ENCODE measurements at regions not wholly inside any gene's neighbourhood (a gene's known extent, or its start where the extent isn't known, plus 50 kb on each side); places are given as distances from the start of the nearest gene placed in this dataset.

DNA sequence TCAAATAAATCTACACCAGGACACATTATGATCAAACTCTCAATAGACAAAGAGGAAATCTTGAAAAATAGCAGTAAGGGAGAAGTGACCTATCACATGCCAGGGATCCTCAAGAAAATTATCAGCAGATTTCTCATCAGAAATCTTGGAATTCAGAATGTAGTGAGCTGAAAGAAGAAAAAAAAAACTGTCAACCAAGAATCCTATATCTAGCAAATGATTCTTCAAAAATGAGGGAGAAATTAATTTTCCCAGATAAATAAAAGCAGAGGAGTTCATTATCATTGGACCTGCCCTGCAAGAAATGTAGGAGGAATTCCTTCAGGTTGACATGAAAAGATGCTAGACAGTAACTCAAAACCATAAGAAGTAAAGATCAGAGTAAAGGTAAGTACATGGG lies 363.6 kb downstream of the TFAP2A start:
- no peak for ATAC-seq

DNA sequence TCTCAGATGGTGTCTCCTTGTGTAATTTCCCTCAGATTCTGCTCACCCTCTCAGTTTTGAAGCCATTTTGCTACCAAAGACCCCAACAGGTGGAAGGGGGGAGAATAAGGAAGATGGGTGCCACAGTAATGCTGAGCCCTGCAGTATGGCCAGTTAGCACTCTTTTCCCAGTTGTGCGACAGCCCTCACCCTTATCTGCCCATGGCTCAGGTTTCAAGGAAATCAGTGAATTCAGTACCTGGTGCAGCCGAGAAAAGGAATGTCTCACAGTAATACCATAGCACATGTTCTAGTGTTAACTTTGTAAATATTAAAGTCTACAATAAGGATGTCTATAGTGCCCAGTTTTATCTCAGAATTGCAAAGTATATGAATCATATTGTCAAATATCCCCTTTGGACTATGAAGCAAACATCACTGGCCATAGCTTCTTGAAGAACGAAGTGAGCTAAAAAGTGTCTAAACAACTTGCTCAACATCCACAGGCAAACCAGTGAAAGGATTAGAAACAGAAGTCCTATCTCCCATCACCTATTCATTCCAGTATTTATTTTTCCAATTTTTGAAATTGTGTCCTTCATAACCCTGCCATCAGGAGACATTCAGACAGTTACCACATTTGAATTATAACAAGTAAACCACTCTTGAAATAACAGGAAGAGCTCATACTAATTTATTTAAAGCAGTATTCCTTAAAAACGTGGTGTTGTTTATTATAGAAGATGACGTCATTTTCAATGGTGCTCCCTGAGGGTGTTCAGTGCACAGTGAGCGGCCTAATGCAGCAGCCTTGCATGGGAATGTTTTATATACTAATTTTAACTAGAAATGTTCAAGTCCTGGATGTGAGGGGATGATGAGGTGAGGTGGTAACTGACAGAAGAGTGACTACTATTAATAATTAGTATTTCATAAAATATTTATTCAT lies 366.2 kb downstream of the TFAP2A start:
- no peak for ATAC-seq
- H3K27me3 Mint-ChIP-seq (ENCODE audit: low read depth in 2 of 2): no peaks in the 10 kb centered on the region
- H3K9me3 Mint-ChIP-seq: peaks cover 13 to 17% of the 10 kb centered on the region in 2 donors

More for the DNA sequence above, 363.6 kb downstream of the TFAP2A start:
- H3K27me3 Mint-ChIP-seq (ENCODE audit: low read depth in 2 of 2): no peaks in the 10 kb centered on the region
- Histone ChIP-seq H3K4me1 (ENCODE audit: control insufficient read depth, insufficient read depth, low read length) (no peaks in the 10 kb centered on the region), H3K27ac (ENCODE audit: low read length) (no peak overlapping the region), H3K27me3 (ENCODE audit: control insufficient read depth, insufficient read depth, low read length) (no peaks in the 10 kb centered on the region), H3K36me3 (ENCODE audit: control insufficient read depth, insufficient read depth, low read length) (no peaks in the 10 kb centered on the region), H3K4me3 (ENCODE audit: low read length) (no peak overlapping the region), H3K9me3 (ENCODE audit: control insufficient read depth, insufficient read depth, low read length) (no peaks in the 10 kb centered on the region)
- peaks cover 7% of the 10 kb centered on the region for H3K36me3 Mint-ChIP-seq
- intact Hi-C loops (cut with micrococcal nuclease): no loop called here
- no peaks in the 10 kb centered on the region for H3K4me1 Mint-ChIP-seq
- H3K4me3 Mint-ChIP-seq: no peak overlapping the region
- TF ChIP-seq, protein P1, sequence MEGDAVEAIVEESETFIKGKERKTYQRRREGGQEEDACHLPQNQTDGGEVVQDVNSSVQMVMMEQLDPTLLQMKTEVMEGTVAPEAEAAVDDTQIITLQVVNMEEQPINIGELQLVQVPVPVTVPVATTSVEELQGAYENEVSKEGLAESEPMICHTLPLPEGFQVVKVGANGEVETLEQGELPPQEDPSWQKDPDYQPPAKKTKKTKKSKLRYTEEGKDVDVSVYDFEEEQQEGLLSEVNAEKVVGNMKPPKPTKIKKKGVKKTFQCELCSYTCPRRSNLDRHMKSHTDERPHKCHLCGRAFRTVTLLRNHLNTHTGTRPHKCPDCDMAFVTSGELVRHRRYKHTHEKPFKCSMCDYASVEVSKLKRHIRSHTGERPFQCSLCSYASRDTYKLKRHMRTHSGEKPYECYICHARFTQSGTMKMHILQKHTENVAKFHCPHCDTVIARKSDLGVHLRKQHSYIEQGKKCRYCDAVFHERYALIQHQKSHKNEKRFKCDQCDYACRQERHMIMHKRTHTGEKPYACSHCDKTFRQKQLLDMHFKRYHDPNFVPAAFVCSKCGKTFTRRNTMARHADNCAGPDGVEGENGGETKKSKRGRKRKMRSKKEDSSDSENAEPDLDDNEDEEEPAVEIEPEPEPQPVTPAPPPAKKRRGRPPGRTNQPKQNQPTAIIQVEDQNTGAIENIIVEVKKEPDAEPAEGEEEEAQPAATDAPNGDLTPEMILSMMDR (IDR thresholded peaks at IDR 0.05): no peak
- H3K9me3 Mint-ChIP-seq: peaks cover 15 to 16% of the 10 kb centered on the region in 2 donors
- DNase-seq: no peak
- no peak overlapping the region for H3K27ac Mint-ChIP-seq

DNA sequence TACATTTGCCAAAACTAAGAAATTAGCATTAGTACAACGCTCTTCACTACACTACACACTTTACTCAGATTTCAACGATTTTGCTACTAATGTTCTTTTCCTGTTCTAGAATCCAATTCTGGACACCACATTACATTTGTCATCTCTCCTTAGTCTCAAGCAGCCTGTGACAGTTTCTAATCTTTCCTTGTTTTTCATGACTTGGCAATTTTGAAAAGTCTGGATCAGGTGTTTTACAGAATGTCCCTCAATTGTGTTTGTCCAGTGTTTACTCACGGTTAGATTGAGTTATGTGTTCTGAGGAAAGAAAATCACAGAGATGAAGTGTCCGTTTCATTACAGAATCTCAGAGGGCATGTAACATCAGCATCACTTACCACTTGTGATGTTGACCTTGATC lies 372.6 kb downstream of the TFAP2A start:
- TF ChIP-seq, protein P1 (IDR thresholded peaks at IDR 0.05): no peak
- Histone ChIP-seq H3K4me3 (ENCODE audit: low read length) (no peak overlapping the region), H3K9me3 (ENCODE audit: control insufficient read depth, insufficient read depth, low read length) (no peaks in the 10 kb centered on the region), H3K27ac (ENCODE audit: low read length) (no peak overlapping the region), H3K27me3 (ENCODE audit: control insufficient read depth, insufficient read depth, low read length) (no peaks in the 10 kb centered on the region), H3K4me1 (ENCODE audit: control insufficient read depth, insufficient read depth, low read length) (no peaks in the 10 kb centered on the region), H3K36me3 (ENCODE audit: control insufficient read depth, insufficient read depth, low read length) (no peaks in the 10 kb centered on the region)
- Mint-ChIP-seq H3K4me1 (no peaks in the 10 kb centered on the region), H3K27ac (no peak overlapping the region), H3K36me3 (no peaks in the 10 kb centered on the region), H3K4me3 (no peak overlapping the region), H3K9me3 (peaks cover 4 to 7% of the 10 kb centered on the region in 2 donors), H3K27me3 (ENCODE audit: low read depth in 2 of 2) (no peaks in the 10 kb centered on the region)
- intact Hi-C loops (cut with micrococcal nuclease): no loop called here
- DNase-seq (no peak), ATAC-seq (no peak)
- 84% methylated on average over 2 of the region's 4 CpGs for WGBS (ENCODE audit: insufficient coverage)

More for the DNA sequence above, 366.2 kb downstream of the TFAP2A start:
- no peaks in the 10 kb centered on the region for H3K4me1 Mint-ChIP-seq
- TF ChIP-seq, protein P1 (IDR thresholded peaks at IDR 0.05): no peak
- H3K27ac Mint-ChIP-seq: no peak overlapping the region
- H3K27ac ChIP-seq (ENCODE audit: low read length): no peak overlapping the region
- no peaks in the 10 kb centered on the region for H3K4me1 ChIP-seq (ENCODE audit: control insufficient read depth, insufficient read depth, low read length)
- H3K4me3 ChIP-seq (ENCODE audit: low read length): no peak overlapping the region
- WGBS (ENCODE audit: insufficient coverage): 83% methylated on average over 5 of the region's 6 CpGs
- no peaks in the 10 kb centered on the region for H3K9me3 ChIP-seq (ENCODE audit: control insufficient read depth, insufficient read depth, low read length)
- peaks cover 7% of the 10 kb centered on the region for H3K36me3 Mint-ChIP-seq
- intact Hi-C loops (cut with micrococcal nuclease): no loop called here
- DNase-seq: no peak
- no peaks in the 10 kb centered on the region for H3K27me3 ChIP-seq (ENCODE audit: control insufficient read depth, insufficient read depth, low read length)
- no peaks in the 10 kb centered on the region for H3K36me3 ChIP-seq (ENCODE audit: control insufficient read depth, insufficient read depth, low read length)
- H3K4me3 Mint-ChIP-seq: no peak overlapping the region

All from natural killer cell (primary cell).